HFF-Myc (cell line): ENCODE measurements at regions not wholly inside any gene's neighbourhood (a gene's known extent, or its start where the extent isn't known, plus 50 kb on each side); places are given as distances from the start of the nearest gene placed in this dataset.

Experiments used
- DNase-seq: peaks from one replicate; pipeline ENCODE4 v3.0.0-alpha.2; 2011; ENCODE audit warnings: low read depth; ENCODE audit errors: extremely low read depth
- H3K4me3 ChIP-seq: replicated peaks from 2 replicates; pipeline ENCODE4 v1.5.1; 2011; ENCODE audit warnings: low read depth, mild to moderate bottlenecking, control low read depth, low read length
- TF ChIP-seq, protein P1 (sequence below): IDR thresholded peaks from 2 replicates; pipeline ENCODE4 v1.5.1; 2012; ENCODE audit warnings: mild to moderate bottlenecking, low read depth, low read length, control low read depth; ENCODE audit errors: missing control alignments

DNA sequence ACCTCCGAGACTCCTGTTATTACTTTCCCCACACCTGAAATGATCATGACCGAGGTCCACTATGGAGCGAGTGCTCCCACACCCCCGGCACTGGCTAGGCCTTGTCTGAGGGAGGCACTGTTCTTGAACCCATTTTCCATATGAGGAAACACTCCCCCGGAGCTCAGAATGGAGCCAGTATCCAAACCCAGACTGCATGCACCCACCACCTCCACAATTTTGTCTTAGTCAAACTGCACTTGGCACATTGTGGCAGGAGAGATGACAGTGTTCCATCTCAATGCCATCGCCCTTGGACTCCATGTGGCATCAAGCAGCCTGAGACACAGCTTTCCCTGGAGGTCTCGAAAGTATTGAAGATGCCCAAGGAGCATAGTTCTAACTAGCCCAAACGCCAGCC, 154.1 kb downstream of the NUP210 start:
- TF ChIP-seq, protein P1, sequence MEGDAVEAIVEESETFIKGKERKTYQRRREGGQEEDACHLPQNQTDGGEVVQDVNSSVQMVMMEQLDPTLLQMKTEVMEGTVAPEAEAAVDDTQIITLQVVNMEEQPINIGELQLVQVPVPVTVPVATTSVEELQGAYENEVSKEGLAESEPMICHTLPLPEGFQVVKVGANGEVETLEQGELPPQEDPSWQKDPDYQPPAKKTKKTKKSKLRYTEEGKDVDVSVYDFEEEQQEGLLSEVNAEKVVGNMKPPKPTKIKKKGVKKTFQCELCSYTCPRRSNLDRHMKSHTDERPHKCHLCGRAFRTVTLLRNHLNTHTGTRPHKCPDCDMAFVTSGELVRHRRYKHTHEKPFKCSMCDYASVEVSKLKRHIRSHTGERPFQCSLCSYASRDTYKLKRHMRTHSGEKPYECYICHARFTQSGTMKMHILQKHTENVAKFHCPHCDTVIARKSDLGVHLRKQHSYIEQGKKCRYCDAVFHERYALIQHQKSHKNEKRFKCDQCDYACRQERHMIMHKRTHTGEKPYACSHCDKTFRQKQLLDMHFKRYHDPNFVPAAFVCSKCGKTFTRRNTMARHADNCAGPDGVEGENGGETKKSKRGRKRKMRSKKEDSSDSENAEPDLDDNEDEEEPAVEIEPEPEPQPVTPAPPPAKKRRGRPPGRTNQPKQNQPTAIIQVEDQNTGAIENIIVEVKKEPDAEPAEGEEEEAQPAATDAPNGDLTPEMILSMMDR, result no peak
- no peak for DNase-seq
- no peak overlapping the region for H3K4me3 ChIP-seq

DNA sequence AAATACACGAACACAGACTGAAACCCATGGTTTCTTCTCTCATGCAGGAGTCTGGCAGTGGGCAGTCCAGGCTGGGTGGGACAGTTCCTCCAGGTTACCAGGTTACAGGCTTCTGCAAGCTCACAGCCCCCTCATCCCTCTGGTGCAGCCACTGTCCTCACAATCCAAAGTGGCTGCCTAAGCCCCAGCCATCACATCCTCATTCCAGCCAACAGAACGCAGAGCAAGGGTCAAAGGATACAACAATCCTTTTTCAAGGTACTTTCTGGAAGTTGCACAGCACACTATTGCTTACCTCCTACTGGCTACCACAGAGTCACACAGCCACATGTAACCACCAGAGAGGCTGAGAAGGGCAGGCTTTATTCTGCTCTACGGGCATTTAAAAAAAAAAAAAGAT, 154.6 kb downstream of the NUP210 start:
- DNase-seq, result no peak
- H3K4me3 ChIP-seq, result no peak overlapping the region
- TF ChIP-seq, protein P1, result no peak

DNA sequence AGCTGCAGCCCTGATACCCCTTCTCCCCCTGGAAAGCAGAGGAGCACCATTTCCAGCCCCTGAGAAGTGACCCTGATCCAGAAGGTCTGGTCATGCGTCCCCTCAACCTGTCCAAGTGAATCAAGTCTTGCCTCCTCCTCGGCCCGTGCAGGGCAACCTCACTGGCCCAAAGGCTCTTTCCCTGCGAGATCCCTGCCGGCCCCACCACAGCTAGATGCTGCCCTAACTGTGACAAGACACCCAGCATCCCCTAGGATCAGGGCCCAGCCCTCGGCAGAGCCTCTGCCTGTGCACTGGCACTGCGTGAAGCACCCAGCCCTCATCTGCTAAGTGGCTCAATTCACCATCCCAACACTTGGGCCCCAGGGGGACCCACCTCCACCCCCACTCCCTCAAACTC, 155.1 kb downstream of the NUP210 start:
- no peak overlapping the region for H3K4me3 ChIP-seq
- TF ChIP-seq, protein P1, result no peak
- no peak for DNase-seq

DNA sequence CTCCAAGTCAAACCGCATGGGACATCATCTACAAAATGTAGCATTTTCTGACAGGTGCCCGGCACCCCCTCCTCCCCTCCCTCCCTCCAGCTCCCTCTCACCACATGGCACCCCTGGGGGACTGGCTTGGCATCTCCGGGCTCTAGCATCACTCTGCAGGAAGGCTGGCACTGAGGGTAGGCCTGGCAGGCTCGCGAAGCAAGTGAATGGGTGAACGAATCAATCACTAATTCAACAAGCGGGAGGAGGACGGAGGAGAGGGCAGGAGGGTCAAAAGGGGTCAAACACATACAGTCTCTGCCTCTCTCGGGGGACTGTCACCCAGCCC, 155.7 kb downstream of the NUP210 start:
- TF ChIP-seq, protein P1, result no peak
- DNase-seq, result no peak
- no peak overlapping the region for H3K4me3 ChIP-seq

DNA sequence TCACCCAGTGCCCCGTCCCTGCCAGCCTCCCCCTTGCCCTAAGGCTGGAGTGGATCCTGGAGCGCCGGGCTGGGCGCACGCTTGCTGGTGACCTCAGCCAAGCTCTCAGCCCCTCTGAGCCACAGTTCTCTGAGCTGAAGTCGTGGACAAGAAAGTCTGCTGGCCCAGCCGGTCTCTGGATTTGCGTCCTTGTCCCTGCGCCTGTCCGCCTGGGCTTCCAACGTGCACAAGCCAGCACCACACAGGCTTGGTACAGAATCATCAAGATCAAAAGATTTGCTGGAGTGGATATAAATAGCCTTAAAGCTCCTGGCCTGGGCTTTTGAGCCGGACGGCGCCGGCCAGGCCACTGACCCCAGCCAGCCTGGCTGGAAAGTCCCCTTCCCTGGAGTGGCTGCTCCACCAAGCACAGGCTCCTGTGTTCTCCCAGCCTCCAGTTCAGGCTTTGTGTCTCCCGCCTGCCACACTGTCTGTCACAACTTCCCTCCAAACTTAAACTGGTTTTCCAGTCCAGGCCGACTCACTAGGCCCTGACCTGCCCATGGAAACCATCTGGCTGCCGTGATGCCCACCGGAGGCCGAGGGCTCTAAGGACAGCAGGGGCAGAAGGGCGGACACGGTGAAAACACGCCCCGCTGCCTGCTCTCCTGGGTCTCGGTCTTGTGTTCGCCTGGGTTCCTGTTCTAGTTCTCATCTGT, 156.2 kb downstream of the NUP210 start:
- TF ChIP-seq, protein P1, result no peak
- no peak for DNase-seq

DNA sequence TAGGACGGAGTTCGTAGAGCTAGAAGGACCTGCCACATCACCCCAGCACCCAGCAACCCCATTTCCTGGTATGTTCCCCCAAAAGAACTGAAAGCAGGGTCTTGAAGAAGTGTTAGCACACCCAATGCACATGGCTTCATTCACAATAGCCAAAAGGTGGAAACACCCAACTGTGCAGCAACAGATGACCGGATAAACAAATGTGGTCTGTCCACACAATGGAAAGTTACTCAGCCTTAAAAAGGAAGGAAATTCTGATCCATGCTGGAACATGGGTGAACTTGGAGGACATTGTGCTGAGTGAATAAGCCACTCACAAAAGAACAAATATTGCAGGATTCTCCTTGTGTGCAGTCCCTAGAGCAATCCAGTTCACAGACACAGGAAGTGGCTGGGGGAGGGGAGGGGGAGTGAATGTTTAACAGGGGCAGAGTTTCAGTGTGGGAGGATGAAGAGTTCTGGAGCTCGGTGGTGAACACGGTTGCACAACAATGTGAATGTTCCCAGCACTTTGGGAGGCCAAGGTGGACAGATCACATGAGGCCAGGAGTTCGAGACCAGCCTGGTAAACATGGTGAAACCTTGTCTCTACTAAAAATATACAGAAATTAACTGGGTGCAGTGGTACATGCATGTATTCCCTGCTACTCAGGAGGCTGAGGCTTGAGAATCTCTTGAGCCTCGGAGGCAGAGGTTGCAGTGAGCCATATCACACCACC, 157.5 kb downstream of the NUP210 start:
- DNase-seq, result no peak
- TF ChIP-seq, protein P1, result no peak
- H3K4me3 ChIP-seq, result no peak overlapping the region

More for the DNA sequence above, 156.2 kb downstream of the NUP210 start:
- H3K4me3 ChIP-seq, result no peak overlapping the region
